ELF-1 (cell line): ENCODE measurements at regions not wholly inside any gene's neighbourhood (a gene's known extent, or its start where the extent isn't known, plus 50 kb on each side); places are given as distances from the start of the nearest gene placed in this dataset.

ENCODE experiments used
- DNase-seq: peaks from one replicate; pipeline ENCODE4 v3.0.0-alpha.2; 2016; ENCODE audit warnings: low read depth, low spot score

- DNase-seq: no peak
Observed at GRCh38 chr9:672851-673250, 168.6 kb upstream of the DMRT1 start.

- no peak for DNase-seq
Observed at GRCh38 chr9:673264-673965, 168.1 kb upstream of the DMRT1 start.

- no peak for DNase-seq
Observed at GRCh38 chr9:673966-674526, 167.5 kb upstream of the DMRT1 start.

- DNase-seq: no peak
Observed at GRCh38 chr9:675697-676370, 165.7 kb upstream of the DMRT1 start.

GRCh38 chr9:676780-677438, 164.6 kb upstream of the DMRT1 start:
- no peak for DNase-seq

GRCh38 chr9:677461-678097, 163.9 kb upstream of the DMRT1 start:
- no peak for DNase-seq

GRCh38 chr9:678897-679296, 162.6 kb upstream of the DMRT1 start:
- DNase-seq: no peak

GRCh38 chr9:679462-679861, 162.0 kb upstream of the DMRT1 start:
- no peak for DNase-seq

GRCh38 chr9:680106-680505, 161.4 kb upstream of the DMRT1 start:
- DNase-seq: no peak

GRCh38 chr9:682633-683508, 158.6 kb upstream of the DMRT1 start:
- DNase-seq: peak; percentile 34

GRCh38 chr9:683509-684021, 157.9 kb upstream of the DMRT1 start:
- no peak for DNase-seq

GRCh38 chr9:684054-684890, 157.2 kb upstream of the DMRT1 start:
- DNase-seq: peak; percentile 74

GRCh38 chr9:684941-685340, 156.6 kb upstream of the DMRT1 start:
- DNase-seq: no peak

GRCh38 chr9:686321-686813, 155.1 kb upstream of the DMRT1 start:
- DNase-seq: no peak

GRCh38 chr9:687034-687785, 154.3 kb upstream of the DMRT1 start:
- DNase-seq: no peak

GRCh38 chr9:687994-688393, 153.5 kb upstream of the DMRT1 start:
- DNase-seq: no peak

- DNase-seq: no peak
Observed at GRCh38 chr9:690517-691111, 150.9 kb upstream of the DMRT1 start.

GRCh38 chr9:691825-692400, 149.6 kb upstream of the DMRT1 start:
- no peak for DNase-seq
